ENCODE measurements at regions not wholly inside any gene's neighbourhood (a gene's known extent, or its start where the extent isn't known, plus 50 kb on each side); places are given as distances from the start of the nearest gene placed in this dataset.

DNA sequence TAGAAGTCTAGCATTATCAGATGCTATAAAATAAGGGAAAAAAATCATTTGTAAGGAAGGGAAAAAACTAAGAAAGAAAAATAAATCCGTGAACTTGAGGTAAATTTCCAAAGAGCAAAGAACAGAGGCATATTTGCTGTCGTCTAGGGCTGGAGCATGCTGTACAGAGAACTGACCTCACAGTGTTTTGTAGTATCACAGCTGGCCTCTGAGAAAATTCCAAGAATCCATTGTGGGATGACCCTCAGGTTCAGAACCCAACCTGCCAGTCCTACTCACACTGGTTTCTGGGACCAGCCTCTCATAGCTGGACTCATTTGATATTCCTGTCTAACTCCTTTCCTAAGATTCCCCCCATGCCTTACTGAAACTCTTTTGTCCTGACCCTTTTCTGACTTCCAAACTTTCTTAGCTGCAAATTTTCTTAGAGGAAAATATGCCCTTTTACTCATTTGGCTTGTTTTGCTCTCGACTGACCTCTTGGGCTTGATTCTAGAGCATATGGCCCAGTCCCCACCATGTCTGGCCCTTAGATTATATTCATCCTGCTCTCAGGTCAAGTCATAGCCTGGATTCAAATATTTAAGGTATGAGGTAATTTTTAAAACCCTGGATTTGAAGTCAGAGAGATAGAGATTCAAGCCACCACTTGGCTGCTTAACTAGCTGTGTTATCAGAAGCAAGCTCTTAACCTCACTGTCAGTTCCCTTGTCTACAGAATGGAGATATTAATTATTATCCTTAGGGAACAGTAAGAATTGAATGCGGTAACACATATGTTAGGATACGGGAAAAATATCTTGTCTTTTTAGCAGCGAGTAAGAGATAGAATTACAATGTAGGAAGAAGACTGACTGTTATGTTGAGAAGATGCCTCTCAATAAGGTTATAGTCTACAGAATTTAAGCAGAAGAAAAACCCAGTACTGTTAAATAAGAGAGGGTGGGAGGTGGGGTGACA, 89.7 kb upstream of the KCNA4 start:
- Histone ChIP-seq H3K9me3 (no peaks in the 10 kb centered on the region), H3K27me3 (no peaks in the 10 kb centered on the region), H3K4me3 (no peak overlapping the region), H3K4me1 (no peaks in the 10 kb centered on the region), H3K27ac (no peak overlapping the region), H3K36me3 (no peaks in the 10 kb centered on the region)
- TF ChIP-seq POLR2A (IDR thresholded peaks at IDR 0.05): no peak
- no peak for TF ChIP-seq POLR2AphosphoS5 (IDR thresholded peaks at IDR 0.05)
- TF ChIP-seq, protein P1, sequence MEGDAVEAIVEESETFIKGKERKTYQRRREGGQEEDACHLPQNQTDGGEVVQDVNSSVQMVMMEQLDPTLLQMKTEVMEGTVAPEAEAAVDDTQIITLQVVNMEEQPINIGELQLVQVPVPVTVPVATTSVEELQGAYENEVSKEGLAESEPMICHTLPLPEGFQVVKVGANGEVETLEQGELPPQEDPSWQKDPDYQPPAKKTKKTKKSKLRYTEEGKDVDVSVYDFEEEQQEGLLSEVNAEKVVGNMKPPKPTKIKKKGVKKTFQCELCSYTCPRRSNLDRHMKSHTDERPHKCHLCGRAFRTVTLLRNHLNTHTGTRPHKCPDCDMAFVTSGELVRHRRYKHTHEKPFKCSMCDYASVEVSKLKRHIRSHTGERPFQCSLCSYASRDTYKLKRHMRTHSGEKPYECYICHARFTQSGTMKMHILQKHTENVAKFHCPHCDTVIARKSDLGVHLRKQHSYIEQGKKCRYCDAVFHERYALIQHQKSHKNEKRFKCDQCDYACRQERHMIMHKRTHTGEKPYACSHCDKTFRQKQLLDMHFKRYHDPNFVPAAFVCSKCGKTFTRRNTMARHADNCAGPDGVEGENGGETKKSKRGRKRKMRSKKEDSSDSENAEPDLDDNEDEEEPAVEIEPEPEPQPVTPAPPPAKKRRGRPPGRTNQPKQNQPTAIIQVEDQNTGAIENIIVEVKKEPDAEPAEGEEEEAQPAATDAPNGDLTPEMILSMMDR (IDR thresholded peaks at IDR 0.05): no peak
- intact Hi-C loops (cut with DNase I; ENCODE audit: low total_unique reads): no loop called here
- DNase-seq (ENCODE audit: low spot score in 2 of 2): no peak

DNA sequence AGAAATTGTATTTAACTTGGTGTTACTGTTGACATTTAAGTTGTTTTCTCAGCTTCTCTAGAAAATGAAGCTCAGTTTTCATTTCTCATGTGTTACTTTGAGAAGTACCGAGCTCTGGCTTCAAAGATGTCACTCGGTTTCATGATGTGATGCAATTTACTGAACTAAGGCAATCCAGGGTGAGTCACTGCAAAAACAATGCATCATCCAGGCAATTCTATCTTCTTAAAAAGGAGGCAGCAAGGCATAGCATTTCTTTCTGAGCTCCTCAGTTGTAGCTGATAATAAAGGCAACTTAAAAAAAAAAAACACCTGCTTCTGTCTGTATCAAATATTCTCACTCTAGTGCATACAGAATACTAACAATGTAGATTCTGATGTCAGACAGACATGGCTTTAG, 91.1 kb upstream of the KCNA4 start:
- no peak overlapping the region for H3K27ac ChIP-seq
- intact Hi-C loops (cut with DNase I; ENCODE audit: low total_unique reads): no loop called here
- no peak for DNase-seq (ENCODE audit: low spot score in 2 of 2)
- H3K4me1 ChIP-seq: no peaks in the 10 kb centered on the region
- TF ChIP-seq POLR2AphosphoS5 (IDR thresholded peaks at IDR 0.05) (no peak), POLR2A (IDR thresholded peaks at IDR 0.05) (no peak)
- TF ChIP-seq, protein P1 (IDR thresholded peaks at IDR 0.05): no peak
- no peaks in the 10 kb centered on the region for H3K9me3 ChIP-seq
- no peaks in the 10 kb centered on the region for H3K36me3 ChIP-seq
- no peaks in the 10 kb centered on the region for H3K27me3 ChIP-seq
- H3K4me3 ChIP-seq: no peak overlapping the region

DNA sequence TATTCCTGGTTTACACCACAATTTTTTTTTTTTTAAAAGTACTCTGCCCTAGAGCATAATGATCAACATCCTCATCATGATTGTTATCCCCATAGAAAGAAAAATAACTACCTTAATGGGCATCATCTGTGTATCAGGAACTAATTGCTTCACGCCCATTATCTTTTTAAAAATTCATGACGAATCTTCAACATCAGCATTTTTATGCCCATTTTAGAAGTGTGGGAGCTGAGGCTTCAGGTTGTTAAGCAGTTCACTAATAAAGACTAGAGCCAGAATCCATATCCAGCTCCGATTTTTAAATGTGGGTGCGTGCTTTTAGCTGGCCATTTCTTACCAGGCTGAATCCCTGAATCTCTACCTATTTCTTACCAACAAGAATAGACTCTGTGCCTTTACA, 92.9 kb upstream of the KCNA4 start:
- no peak for DNase-seq (ENCODE audit: low spot score in 2 of 2)
- no peak overlapping the region for H3K4me3 ChIP-seq
- intact Hi-C loops (cut with DNase I; ENCODE audit: low total_unique reads): loop anchor here (10.0 kb wide), 1 partner anchor 425 kb away; no protein-coding TSS in a partner anchor
- no peak overlapping the region for H3K27ac ChIP-seq
- no peaks in the 10 kb centered on the region for H3K9me3 ChIP-seq
- H3K27me3 ChIP-seq: no peaks in the 10 kb centered on the region
- H3K4me1 ChIP-seq: no peaks in the 10 kb centered on the region
- TF ChIP-seq POLR2AphosphoS5 (IDR thresholded peaks at IDR 0.05) (no peak), POLR2A (IDR thresholded peaks at IDR 0.05) (no peak)
- TF ChIP-seq, protein P1 (IDR thresholded peaks at IDR 0.05): no peak
- H3K36me3 ChIP-seq: no peaks in the 10 kb centered on the region

DNA sequence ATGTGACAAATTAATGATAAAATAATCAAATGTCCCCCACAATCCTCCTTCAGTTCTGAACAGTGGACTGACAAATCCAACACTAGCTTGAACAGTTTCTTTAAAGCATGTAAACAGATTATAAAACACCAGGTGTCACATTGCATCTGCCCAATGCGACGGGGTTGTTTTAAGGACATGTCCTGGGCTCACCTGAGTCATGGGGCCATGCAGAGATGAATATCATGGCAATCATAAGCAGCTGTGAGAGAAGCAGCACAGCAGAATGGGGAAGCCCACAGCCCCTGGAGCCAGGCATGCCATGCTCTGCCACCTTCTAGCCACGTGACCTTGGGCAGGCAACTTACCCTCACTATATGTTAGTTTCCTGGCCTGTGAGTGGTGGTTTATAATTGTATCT, 93.9 kb upstream of the KCNA4 start:
- no peaks in the 10 kb centered on the region for H3K36me3 ChIP-seq
- H3K9me3 ChIP-seq: no peaks in the 10 kb centered on the region
- no peaks in the 10 kb centered on the region for H3K27me3 ChIP-seq
- intact Hi-C loops (cut with DNase I; ENCODE audit: low total_unique reads): loop anchor here (10.0 kb wide), 1 partner anchor 426 kb away; no protein-coding TSS in a partner anchor
- no peak overlapping the region for H3K4me3 ChIP-seq
- no peak for DNase-seq (ENCODE audit: low spot score in 2 of 2)
- H3K4me1 ChIP-seq: no peaks in the 10 kb centered on the region
- no peak overlapping the region for H3K27ac ChIP-seq
- TF ChIP-seq POLR2AphosphoS5 (IDR thresholded peaks at IDR 0.05) (no peak), POLR2A (IDR thresholded peaks at IDR 0.05) (no peak)
- TF ChIP-seq, protein P1 (IDR thresholded peaks at IDR 0.05): no peak

DNA sequence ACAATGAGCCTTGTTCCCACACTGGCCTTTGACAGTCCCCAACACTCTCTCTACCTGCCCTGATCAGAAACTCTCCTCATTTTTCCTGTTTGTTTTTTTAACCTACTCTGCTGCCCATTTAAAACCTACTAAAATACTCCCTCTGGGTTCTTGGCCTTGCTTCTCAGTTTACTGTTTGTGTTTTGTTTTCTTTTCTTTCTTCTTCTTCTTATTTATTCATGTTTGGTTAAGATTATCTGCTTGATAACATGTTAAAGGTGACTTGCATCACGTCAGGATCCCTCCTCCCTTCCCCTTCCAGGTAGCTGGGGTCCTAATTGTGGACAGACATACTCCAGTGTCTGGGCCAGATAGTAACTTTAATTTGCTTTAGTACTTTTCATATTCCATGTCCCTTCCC, 95.0 kb upstream of the KCNA4 start:
- TF ChIP-seq, protein P1 (IDR thresholded peaks at IDR 0.05): no peak
- TF ChIP-seq POLR2A (IDR thresholded peaks at IDR 0.05) (no peak), POLR2AphosphoS5 (IDR thresholded peaks at IDR 0.05) (no peak)
- H3K9me3 ChIP-seq: no peaks in the 10 kb centered on the region
- intact Hi-C loops (cut with DNase I; ENCODE audit: low total_unique reads): loop anchor here (10.0 kb wide), 1 partner anchor 427 kb away; no protein-coding TSS in a partner anchor
- no peak overlapping the region for H3K4me3 ChIP-seq
- H3K36me3 ChIP-seq: no peaks in the 10 kb centered on the region
- H3K4me1 ChIP-seq: no peaks in the 10 kb centered on the region
- no peak overlapping the region for H3K27ac ChIP-seq
- H3K27me3 ChIP-seq: no peaks in the 10 kb centered on the region
- DNase-seq (ENCODE audit: low spot score in 2 of 2): no peak
